ENCODE measurements at regions not wholly inside any gene's neighbourhood (a gene's known extent, or its start where the extent isn't known, plus 50 kb on each side); places are given as distances from the start of the nearest gene placed in this dataset.
A peak's percentile ranks its signal among the peaks of the same experiment; 100 is the strongest.
"Not testable (repeated sequence)": the region's sequence is repeated elsewhere in the genome, so short reads cannot be mapped to it uniquely, and the experiment has no call there.

DNA sequence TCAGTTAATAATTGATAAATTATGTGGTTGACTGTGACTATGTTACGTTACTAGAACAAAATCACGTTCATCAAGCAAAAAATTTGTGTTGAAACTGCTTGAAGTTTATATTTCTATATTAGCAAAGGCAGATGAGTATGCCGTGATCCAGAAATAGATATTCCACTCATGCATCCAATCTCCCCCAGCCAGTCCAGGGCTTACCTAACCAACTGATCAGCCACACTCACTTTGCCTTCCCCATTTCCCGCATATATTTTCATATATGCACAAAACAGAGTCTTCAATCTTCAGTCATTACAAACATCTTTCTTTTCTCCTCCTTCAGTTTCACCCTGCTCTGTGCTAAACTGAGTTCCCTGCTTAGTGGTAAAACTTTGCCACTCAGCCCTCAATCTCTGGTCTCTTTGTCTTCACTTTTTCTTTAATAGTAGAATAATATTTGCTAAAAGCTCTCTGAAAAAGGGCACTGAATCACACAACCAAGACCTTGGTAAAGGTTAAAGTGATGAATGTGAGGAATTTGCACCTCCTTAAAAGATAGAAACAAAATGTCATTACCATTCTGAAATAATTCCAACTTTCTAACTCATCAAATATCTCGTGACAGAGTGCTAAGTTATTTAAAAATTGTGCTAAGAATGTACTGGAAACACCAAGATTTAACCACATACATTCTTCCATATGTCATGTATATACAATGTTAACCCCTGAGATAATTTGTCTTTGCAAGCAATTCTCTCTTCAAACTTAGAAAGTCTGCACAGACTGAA is 893.2 kb upstream of the CRIM1 start:
- FAIRE-seq (peak; percentile 73), DNase-seq (ENCODE audit: low spot score) (peak; percentile 20)

- FAIRE-seq (no peak), DNase-seq (ENCODE audit: low spot score) (no peak)
Observed at GRCh38 chr2:35461406-35461805, 894.2 kb upstream of the CRIM1 start.

- FAIRE-seq (no peak), DNase-seq (ENCODE audit: low spot score) (peak; percentile 26)
Observed at GRCh38 chr2:35454966-35455638, 900.5 kb upstream of the CRIM1 start.

GRCh38 chr2:35447821-35448220 is 907.8 kb upstream of the CRIM1 start:
- DNase-seq (ENCODE audit: low spot score) (no peak), FAIRE-seq (no peak)

GRCh38 chr2:35447215-35447614 is 908.4 kb upstream of the CRIM1 start:
- FAIRE-seq (no peak), DNase-seq (ENCODE audit: low spot score) (no peak)

DNA sequence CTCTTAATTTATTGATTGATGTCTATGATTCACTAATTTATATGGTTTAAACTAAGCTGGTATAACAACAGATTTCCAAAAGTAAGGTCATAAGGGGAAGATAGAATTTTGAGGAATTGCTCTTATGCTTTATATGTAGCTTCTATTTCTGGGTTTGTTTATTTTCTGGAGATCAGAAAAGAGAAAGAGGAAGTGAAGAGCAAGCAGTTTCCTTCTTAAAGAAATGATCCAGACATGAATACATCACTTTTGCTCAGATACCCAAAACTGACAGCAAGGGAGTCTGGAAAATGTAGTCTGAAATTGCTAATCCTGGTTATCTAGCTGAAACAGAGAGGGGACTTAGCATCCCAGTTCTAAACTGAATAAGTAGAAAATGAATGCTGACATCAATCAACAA is 912.5 kb upstream of the CRIM1 start:
- DNase-seq (ENCODE audit: low spot score) (no peak), FAIRE-seq (no peak)

- not testable (repeated sequence) for DNase-seq (ENCODE audit: low spot score); FAIRE-seq
Observed at GRCh38 chr2:35441575-35441974, 914.0 kb upstream of the CRIM1 start.

DNA sequence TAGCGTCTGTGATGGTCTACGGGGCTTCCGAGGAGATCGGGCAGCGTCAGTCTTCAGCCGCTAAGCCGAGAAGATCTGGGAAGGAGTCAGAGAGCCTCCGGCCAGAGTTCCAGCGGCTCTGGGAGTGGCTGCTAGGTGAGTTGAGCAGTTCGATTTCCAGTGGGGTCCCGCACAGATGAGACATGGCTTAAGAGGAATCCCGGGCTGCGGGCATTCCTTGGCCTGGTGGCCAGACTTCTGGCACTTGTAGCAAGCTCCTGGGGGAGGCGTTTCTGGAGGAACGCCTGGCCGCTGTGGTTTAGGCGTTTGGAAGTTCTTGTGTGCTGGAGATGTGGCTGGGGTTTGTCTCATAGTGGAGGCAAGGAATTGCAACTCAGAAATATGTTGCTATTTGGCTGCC is 915.3 kb upstream of the CRIM1 start:
- not testable (repeated sequence) for FAIRE-seq; DNase-seq (ENCODE audit: low spot score)

- not testable (repeated sequence) for DNase-seq (ENCODE audit: low spot score); FAIRE-seq
Observed at GRCh38 chr2:35436893-35437292, 918.7 kb upstream of the CRIM1 start.

DNA sequence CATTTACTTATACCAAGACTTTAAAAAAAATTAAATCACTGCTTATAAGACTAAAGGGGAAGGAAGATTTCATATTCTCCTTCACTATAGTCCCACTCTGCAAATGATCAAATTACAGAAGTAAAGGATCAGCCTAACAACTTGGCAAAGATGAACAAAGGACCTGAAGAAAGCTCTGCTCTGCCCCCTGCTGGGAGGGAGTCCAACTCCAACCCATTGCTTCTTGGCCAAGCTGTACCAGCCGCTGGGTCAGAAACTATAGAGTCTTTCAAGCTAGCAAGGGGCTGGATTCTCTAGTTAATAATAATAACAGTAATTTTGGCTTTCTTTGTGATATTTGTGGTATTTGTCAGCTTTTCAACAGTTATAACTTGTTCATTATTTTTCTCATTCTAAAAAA is 927.0 kb upstream of the CRIM1 start:
- peak; percentile 46 for DNase-seq (ENCODE audit: low spot score)
- no peak for FAIRE-seq

GRCh38 chr2:35421485-35421884 is 934.1 kb upstream of the CRIM1 start:
- DNase-seq (ENCODE audit: low spot score) = no peak
- no peak for FAIRE-seq

- FAIRE-seq (no peak), DNase-seq (ENCODE audit: low spot score) (no peak)
Observed at GRCh38 chr2:35417293-35417692, 938.3 kb upstream of the CRIM1 start.

GRCh38 chr2:35416391-35417140 is 939.0 kb upstream of the CRIM1 start:
- no peak for FAIRE-seq
- no peak for DNase-seq (ENCODE audit: low spot score)

DNA sequence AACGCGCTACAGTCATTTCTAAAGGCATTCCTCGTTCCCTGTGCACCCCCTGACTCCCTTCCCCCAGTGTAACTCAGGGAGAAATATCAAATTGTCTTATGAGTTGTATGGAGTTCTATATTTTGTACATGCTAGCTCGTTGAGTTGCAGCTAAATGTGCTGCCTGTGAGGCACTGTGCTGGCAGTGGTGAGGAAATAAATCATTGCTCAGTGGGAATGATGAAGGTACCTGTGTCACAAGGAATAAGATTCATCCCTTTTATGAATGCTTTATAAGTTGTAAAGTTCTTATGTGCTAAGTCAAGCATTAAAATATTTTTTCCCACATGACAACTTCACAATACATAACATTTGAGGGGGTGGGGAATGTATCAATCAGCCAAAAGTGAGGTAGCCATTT is 939.6 kb upstream of the CRIM1 start:
- no peak for FAIRE-seq
- no peak for DNase-seq (ENCODE audit: low spot score)

- FAIRE-seq (no peak), DNase-seq (ENCODE audit: low spot score) (peak; percentile 6)
Observed at GRCh38 chr2:35415282-35415681, 940.3 kb upstream of the CRIM1 start.

DNA sequence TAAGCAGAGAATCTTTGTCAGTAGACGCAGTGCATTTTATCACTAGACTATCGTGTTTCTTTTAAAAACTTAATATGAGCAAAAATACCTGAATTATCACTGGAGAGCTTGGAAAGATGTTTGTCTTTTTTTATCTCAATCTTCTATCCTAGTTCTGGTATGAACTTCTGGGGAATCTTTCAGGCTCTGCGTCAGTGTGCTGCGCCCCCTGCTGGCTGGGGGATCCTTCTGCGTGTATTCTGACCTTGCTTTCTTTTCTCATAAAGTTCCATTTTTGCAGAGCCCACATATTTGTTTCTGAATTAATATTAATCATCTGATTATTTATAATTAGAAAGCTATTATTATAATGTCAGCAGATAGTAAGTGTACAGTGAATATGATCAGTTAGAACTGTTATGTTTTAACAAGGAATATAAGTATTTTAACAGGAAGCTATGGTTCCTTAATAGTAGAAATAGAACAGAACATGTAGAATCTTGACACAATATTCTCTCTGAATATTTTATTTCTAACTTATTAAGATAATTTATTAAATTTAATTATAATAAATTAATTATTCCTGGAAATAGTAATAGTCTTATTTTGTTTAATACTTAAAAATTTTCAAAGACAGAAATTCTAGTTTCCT is 945.0 kb upstream of the CRIM1 start:
- FAIRE-seq (no peak), DNase-seq (ENCODE audit: low spot score) (peak; percentile 59)

DNA sequence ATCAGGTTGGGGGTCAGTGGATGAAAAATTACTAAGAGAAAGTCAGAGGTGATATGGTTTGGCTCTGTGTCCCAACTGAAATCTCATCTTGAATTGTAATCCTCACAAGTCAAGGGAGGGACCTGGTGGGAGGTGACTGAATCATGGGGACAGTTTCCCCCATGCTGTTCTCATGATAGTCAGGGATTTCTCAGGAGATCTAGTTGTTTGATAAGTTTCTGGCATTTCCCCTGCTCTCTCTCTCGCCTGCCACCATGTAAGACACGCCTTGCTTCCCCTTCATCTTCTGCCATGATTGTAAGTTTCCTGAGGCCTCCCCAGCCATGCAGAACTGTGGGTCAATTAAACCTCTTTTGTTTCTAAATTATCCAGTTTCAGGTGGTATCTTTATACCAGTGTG is 945.8 kb upstream of the CRIM1 start:
- no peak for DNase-seq (ENCODE audit: low spot score)
- no peak for FAIRE-seq

- FAIRE-seq (no peak), DNase-seq (ENCODE audit: low spot score) (no peak)
Observed at GRCh38 chr2:35408320-35408719, 947.3 kb upstream of the CRIM1 start.

GRCh38 chr2:35391736-35392442 is 963.7 kb upstream of the CRIM1 start:
- DNase-seq (ENCODE audit: low spot score) = no peak
- FAIRE-seq = no peak

DNA sequence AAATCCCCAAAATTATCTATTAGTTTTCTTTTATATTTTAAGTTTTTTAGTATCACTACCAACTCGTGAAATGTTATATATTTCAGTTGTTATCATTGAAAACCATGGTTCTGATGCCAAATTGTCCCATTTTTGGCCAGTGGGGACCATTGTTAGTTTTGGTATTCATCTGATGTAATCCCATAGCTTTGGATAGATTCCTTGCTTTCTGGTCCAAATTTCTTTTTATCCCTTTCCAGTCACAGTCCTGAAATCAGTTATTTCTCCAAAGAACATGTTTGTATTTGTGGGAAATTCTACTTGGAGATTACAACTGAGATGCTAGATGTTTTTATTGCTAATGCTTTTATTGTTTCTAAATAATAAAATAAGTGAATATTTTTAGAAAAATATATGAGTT is 976.8 kb upstream of the CRIM1 start:
- no peak for FAIRE-seq
- DNase-seq (ENCODE audit: low spot score) = no peak

- FAIRE-seq = no peak
- no peak for DNase-seq (ENCODE audit: low spot score)
Observed at GRCh38 chr2:35374845-35375244, 980.7 kb upstream of the CRIM1 start.
